OCI-LY1 (cell line): ENCODE measurements at regions not wholly inside any gene's neighbourhood (a gene's known extent, or its start where the extent isn't known, plus 50 kb on each side); places are given as distances from the start of the nearest gene placed in this dataset.

ENCODE experiments used
- EZH2 ChIP-seq: fragments of 200-600 bp; sonication (generic), shearing (Covaris generic); IDR thresholded peaks from 2 replicates; pipeline ENCODE4 v1.8.0; 2017; ENCODE audit warnings: borderline replicate concordance, mixed run types, mild to moderate bottlenecking, antibody characterized with exemption, low read length, moderate library complexity, mixed read lengths
- TF ChIP-seq, protein P1 (sequence below): fragments of 200-600 bp; sonication (generic), shearing (Covaris generic); IDR thresholded peaks from 2 replicates; pipeline ENCODE4 v1.5.1; 2017; ENCODE audit warnings: mild to moderate bottlenecking, antibody characterized with exemption, low read length, moderate library complexity, mixed read lengths

DNA sequence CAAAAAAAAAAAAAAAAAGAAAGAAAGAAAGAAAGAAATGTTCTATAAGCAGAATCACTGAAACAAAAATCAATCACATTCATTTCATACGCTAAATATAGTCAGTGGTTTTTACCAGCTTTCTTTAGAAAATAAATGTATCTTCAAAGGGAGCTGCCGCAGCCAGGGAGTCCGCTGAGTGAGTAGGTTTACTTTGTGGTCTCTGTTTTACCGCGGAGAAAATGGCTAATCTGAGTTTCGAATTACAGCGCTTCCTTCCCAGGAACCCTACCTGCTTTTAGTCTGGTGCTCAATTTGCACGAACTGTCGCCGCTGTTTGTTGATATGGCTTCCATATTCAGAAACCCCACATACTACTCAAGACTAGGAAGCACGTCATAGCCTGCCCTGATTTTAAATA is 102.4 kb downstream of the TFAP2A start:
- TF ChIP-seq, protein P1, sequence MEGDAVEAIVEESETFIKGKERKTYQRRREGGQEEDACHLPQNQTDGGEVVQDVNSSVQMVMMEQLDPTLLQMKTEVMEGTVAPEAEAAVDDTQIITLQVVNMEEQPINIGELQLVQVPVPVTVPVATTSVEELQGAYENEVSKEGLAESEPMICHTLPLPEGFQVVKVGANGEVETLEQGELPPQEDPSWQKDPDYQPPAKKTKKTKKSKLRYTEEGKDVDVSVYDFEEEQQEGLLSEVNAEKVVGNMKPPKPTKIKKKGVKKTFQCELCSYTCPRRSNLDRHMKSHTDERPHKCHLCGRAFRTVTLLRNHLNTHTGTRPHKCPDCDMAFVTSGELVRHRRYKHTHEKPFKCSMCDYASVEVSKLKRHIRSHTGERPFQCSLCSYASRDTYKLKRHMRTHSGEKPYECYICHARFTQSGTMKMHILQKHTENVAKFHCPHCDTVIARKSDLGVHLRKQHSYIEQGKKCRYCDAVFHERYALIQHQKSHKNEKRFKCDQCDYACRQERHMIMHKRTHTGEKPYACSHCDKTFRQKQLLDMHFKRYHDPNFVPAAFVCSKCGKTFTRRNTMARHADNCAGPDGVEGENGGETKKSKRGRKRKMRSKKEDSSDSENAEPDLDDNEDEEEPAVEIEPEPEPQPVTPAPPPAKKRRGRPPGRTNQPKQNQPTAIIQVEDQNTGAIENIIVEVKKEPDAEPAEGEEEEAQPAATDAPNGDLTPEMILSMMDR: no peak
- no peak for TF ChIP-seq EZH2
